Neural progenitor cell (in vitro differentiated cells): ENCODE measurements at regions not wholly inside any gene's neighbourhood (a gene's known extent, or its start where the extent isn't known, plus 50 kb on each side); places are given as distances from the start of the nearest gene placed in this dataset.

ENCODE experiments used
- CTCF ChIP-seq: fragments of 200-600 bp; sonication (generic); IDR thresholded peaks from 2 replicates; pipeline ENCODE4 v1.5.1; 2017; ENCODE audit warnings: antibody characterized with exemption, mild to moderate bottlenecking
- EZH2 ChIP-seq: fragments of 200-600 bp; sonication (generic); IDR thresholded peaks from 2 replicates; pipeline ENCODE4 v1.6.1; 2017; ENCODE audit warnings: antibody characterized with exemption, mild to moderate bottlenecking, moderate library complexity

GRCh38 chr21:23822760-23823159, 1784.5 kb downstream of the MRPL39 start:
- no peak for TF ChIP-seq CTCF
- no peak for TF ChIP-seq EZH2
